HepG2 (cell line): ENCODE measurements at regions not wholly inside any gene's neighbourhood (a gene's known extent, or its start where the extent isn't known, plus 50 kb on each side); places are given as distances from the start of the nearest gene placed in this dataset.

ENCODE experiments used
- ARNTL ChIP-seq: sonication (generic); formaldehyde crosslinking; IDR thresholded peaks from 2 replicates; pipeline ENCODE4 v1.4.0; 2020; ENCODE audit warnings: mild to moderate bottlenecking, missing genetic modification reagents
- ATF4 ChIP-seq, 2 experiments: fragments of 450-650 bp in 1 of 2; sonication (generic) in 1 of 2; formaldehyde crosslinking; IDR thresholded peaks; 2 replicates each; pipeline versions ENCODE4 v1.5.0 to v1.8.0; 2020 to 2022; ENCODE audit warnings: mild to moderate bottlenecking in 1 of 2, missing genetic modification reagents in 1 of 2
- CREM ChIP-seq, 2 experiments: sonication (generic) in 1 of 2; formaldehyde crosslinking in 1 of 2; IDR thresholded peaks; 2 replicates each; pipeline versions ENCODE4 v1.4.0 to v1.6.1; 2016 to 2020; ENCODE audit warnings: antibody characterized with exemption in 1 of 2, mild to moderate bottlenecking in 1 of 2, missing genetic modification reagents in 1 of 2
- HINFP ChIP-seq: sonication (generic); formaldehyde crosslinking; IDR thresholded peaks from 2 replicates; pipeline ENCODE4 v1.4.0; 2020; ENCODE audit warnings: low read depth, mild to moderate bottlenecking, missing genetic modification reagents
- HMGXB3 ChIP-seq: sonication (generic); formaldehyde crosslinking; IDR thresholded peaks from 2 replicates; pipeline ENCODE4 v1.4.0; 2020; ENCODE audit warnings: missing genetic modification reagents, borderline replicate concordance
- KDM2A ChIP-seq: sonication (generic); formaldehyde crosslinking; IDR thresholded peaks from 2 replicates; pipeline ENCODE4 v1.4.0; 2020; ENCODE audit warnings: low read depth, missing genetic modification reagents, borderline replicate concordance
- KDM5A ChIP-seq: fragments of 200-600 bp; sonication (generic); IDR thresholded peaks from 2 replicates; pipeline ENCODE4 v1.7.0; 2018; ENCODE audit warnings: antibody characterized with exemption, mild to moderate bottlenecking, low read length, borderline replicate concordance
- NKX3-1 ChIP-seq: sonication (generic); formaldehyde crosslinking; IDR thresholded peaks from 2 replicates; pipeline ENCODE4 v1.5.0; 2020; ENCODE audit warnings: missing genetic modification reagents
- RAD21 ChIP-seq: fragments of 450-650 bp; formaldehyde crosslinking; IDR thresholded peaks from 2 replicates; pipeline ENCODE4 v1.5.0; 2020; ENCODE audit warnings: mild to moderate bottlenecking
- STAG1 ChIP-seq: sonication (generic); formaldehyde crosslinking; IDR thresholded peaks from 2 replicates; pipeline ENCODE4 v1.4.0; 2020; ENCODE audit warnings: missing genetic modification reagents
- THAP11 ChIP-seq: IDR thresholded peaks from 2 replicates; pipeline ENCODE4 v1.6.1; 2016; ENCODE audit warnings: missing biosample characterization, missing genetic modification reagents
- THAP7 ChIP-seq: sonication (generic); formaldehyde crosslinking; IDR thresholded peaks from 2 replicates; pipeline ENCODE4 v1.8.1; 2023; ENCODE audit warnings: mild to moderate bottlenecking, missing genetic modification reagents
- ZBTB43 ChIP-seq: sonication (generic); formaldehyde crosslinking; conservative IDR thresholded peaks from 2 replicates; pipeline ENCODE4 v1.4.0; 2020; ENCODE audit warnings: missing genetic modification reagents
- ZNF546 ChIP-seq: sonication (generic); formaldehyde crosslinking; conservative IDR thresholded peaks from 2 replicates; pipeline ENCODE4 v1.8.1; 2023; ENCODE audit warnings: mild to moderate bottlenecking, missing genetic modification reagents
- ZNF879 ChIP-seq: sonication (generic); formaldehyde crosslinking; IDR thresholded peaks from 2 replicates; pipeline ENCODE4 v1.8.1; 2023; ENCODE audit warnings: missing genetic modification reagents
- ZSCAN21 ChIP-seq: sonication (generic); formaldehyde crosslinking; IDR thresholded peaks from 2 replicates; pipeline ENCODE4 v1.8.0; 2022; ENCODE audit warnings: mild to moderate bottlenecking, missing genetic modification reagents, moderate library complexity, borderline replicate concordance
- ZSCAN25 ChIP-seq: sonication (generic); formaldehyde crosslinking; IDR thresholded peaks from 2 replicates; pipeline ENCODE4 v1.8.0; 2022; ENCODE audit warnings: mild to moderate bottlenecking, missing genetic modification reagents

GRCh38 chr13:99436686-99437416 lies 64.4 kb upstream of the TM9SF2 start (continued):
- TF ChIP-seq ATF4 (CRISPR knock-in tag; IDR thresholded peaks at IDR 0.05) (no peak), ZBTB43 (CRISPR knock-in tag) (no peak), KDM2A (CRISPR knock-in tag) (peak; percentile 72; the same call in 1 of the 2 replicates), NKX3-1 (no peak), CREM (IDR thresholded peaks at IDR 0.05) (no peak), CREM (CRISPR knock-in tag; IDR thresholded peaks at IDR 0.05) (no peak), THAP11 (CRISPR knock-in tag) (0 out of 2 replicates have a peak, but pooled peaks have one; percentile 24), ZSCAN21 (CRISPR knock-in tag) (peak; percentile 11; the same call in 1 of the 2 replicates), ZNF879 (CRISPR knock-in tag) (no peak), KDM5A (no peak), ZSCAN25 (no peak), HMGXB3 (CRISPR knock-in tag) (no peak), THAP7 (CRISPR knock-in tag) (0 out of 2 replicates have a peak, but pooled peaks have one; percentile 55), STAG1 (peak; percentile 78), HINFP (peak; percentile 85; the same call in 1 of the 2 replicates), RAD21 (peak; percentile 92), ARNTL (CRISPR knock-in tag) (no peak), ZNF546 (0 out of 2 replicates have a peak, but pooled peaks have one; percentile 37)
